HepG2 (cell line): ENCODE measurements at regions not wholly inside any gene's neighbourhood (a gene's known extent, or its start where the extent isn't known, plus 50 kb on each side); places are given as distances from the start of the nearest gene placed in this dataset.

ENCODE experiments used
- KMT2B ChIP-seq: IDR thresholded peaks from 2 replicates; pipeline ENCODE4 v1.6.1; 2016; ENCODE audit warnings: missing genetic modification reagents, missing compliant biosample characterization
- PHF8 ChIP-seq: sonication (generic); formaldehyde crosslinking; IDR thresholded peaks from 2 replicates; pipeline ENCODE4 v1.5.0; 2020; ENCODE audit warnings: missing genetic modification reagents
- REL ChIP-seq: sonication (generic); formaldehyde crosslinking; conservative IDR thresholded peaks from 2 replicates; pipeline ENCODE4 v1.8.0; 2022; ENCODE audit warnings: mild to moderate bottlenecking, missing genetic modification reagents, moderate library complexity
- ZNF451 ChIP-seq: sonication (generic); formaldehyde crosslinking; IDR thresholded peaks from 2 replicates; pipeline ENCODE4 v1.5.0; 2020; ENCODE audit warnings: mild to moderate bottlenecking, missing genetic modification reagents
- ZNF558 ChIP-seq: sonication (generic); formaldehyde crosslinking; IDR thresholded peaks from 2 replicates; pipeline ENCODE4 v1.9.0; 2022; ENCODE audit warnings: mild to moderate bottlenecking, missing genetic modification reagents, borderline replicate concordance
- TF ChIP-seq, protein P1 (sequence below): sonication (generic); formaldehyde crosslinking; IDR thresholded peaks from one replicate; pipeline ENCODE4 v1.5.1; 2020; ENCODE audit warnings: mild to moderate bottlenecking, missing genetic modification reagents; ENCODE audit errors: not compliant biosample characterization
- TF ChIP-seq, protein P2 (sequence below): sonication (generic); formaldehyde crosslinking; conservative IDR thresholded peaks from 2 replicates; pipeline ENCODE4 v1.4.0; 2020; ENCODE audit warnings: missing genetic modification reagents
- TF ChIP-seq, protein P3 (sequence below): IDR thresholded peaks from 2 replicates; pipeline ENCODE4 v1.6.1; 2016; ENCODE audit warnings: missing biosample characterization, missing genetic modification reagents, low read depth
- TF ChIP-seq, protein P4 (sequence below): sonication (generic); formaldehyde crosslinking; IDR thresholded peaks from 2 replicates; pipeline ENCODE4 v1.5.0; 2020; ENCODE audit warnings: mild to moderate bottlenecking, missing genetic modification reagents, moderate library complexity

DNA sequence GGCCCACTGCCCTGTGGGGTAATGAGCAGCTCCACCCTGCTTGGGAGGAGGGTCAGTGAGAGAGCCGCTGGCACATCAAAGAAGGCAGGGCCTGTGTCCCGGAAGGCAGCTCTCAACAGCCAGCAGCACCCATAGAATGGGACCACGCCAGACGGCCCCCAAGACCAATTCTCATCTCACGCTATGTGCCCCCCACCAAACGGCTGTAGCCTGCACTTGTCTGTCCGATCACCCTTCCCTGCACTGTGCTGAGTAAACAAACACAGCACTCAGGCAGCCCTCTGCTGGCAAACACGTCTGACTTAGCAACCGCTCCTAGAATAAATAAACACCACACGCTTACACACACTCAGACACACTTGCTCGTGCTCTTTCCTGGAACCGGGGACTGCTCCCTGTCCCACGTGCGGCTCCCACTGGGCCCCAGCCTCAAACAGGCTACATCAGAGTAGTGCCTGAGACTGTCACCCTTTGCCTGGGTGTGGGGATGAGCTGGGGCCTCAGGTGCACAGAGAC lies 53.2 kb upstream of the CDON start (continued):
- TF ChIP-seq, protein P1, sequence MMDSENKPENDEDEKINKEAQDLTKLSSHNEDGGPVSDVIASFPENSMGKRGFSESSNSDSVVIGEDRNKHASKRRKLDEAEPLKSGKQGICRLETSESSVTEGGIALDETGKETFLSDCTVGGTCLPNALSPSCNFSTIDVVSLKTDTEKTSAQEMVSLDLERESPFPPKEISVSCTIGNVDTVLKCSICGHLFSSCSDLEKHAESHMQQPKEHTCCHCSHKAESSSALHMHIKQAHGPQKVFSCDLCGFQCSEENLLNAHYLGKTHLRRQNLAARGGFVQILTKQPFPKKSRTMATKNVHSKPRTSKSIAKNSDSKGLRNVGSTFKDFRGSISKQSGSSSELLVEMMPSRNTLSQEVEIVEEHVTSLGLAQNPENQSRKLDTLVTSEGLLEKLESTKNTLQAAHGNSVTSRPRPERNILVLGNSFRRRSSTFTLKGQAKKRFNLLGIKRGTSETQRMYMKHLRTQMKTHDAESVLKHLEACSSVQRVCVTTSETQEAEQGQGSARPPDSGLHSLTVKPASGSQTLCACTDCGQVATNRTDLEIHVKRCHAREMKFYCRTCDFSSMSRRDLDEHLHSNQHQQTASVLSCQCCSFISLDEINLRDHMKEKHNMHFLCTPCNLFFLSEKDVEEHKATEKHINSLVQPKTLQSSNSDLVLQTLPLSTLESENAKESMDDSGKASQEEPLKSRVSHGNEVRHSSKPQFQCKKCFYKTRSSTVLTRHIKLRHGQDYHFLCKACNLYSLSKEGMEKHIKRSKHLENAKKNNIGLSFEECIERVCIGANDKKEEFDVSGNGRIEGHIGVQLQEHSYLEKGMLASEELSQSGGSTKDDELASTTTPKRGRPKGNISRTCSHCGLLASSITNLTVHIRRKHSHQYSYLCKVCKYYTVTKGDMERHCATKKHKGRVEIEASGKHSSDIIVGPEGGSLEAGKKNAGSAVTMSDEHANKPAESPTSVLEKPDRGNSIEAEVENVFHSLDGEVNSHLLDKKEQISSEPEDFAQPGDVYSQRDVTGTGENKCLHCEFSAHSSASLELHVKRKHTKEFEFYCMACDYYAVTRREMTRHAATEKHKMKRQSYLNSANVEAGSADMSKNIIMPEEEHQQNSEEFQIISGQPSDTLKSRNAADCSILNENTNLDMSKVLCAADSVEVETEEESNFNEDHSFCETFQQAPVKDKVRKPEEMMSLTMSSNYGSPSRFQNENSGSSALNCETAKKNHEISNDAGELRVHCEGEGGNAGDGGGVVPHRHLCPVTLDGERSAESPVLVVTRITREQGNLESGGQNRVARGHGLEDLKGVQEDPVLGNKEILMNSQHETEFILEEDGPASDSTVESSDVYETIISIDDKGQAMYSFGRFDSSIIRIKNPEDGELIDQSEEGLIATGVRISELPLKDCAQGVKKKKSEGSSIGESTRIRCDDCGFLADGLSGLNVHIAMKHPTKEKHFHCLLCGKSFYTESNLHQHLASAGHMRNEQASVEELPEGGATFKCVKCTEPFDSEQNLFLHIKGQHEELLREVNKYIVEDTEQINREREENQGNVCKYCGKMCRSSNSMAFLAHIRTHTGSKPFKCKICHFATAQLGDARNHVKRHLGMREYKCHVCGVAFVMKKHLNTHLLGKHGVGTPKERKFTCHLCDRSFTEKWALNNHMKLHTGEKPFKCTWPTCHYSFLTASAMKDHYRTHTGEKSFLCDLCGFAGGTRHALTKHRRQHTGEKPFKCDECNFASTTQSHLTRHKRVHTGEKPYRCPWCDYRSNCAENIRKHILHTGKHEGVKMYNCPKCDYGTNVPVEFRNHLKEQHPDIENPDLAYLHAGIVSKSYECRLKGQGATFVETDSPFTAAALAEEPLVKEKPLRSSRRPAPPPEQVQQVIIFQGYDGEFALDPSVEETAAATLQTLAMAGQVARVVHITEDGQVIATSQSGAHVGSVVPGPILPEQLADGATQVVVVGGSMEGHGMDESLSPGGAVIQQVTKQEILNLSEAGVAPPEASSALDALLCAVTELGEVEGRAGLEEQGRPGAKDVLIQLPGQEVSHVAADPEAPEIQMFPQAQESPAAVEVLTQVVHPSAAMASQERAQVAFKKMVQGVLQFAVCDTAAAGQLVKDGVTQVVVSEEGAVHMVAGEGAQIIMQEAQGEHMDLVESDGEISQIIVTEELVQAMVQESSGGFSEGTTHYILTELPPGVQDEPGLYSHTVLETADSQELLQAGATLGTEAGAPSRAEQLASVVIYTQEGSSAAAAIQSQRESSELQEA (CRISPR knock-in tag): no peak
- TF ChIP-seq, protein P2, sequence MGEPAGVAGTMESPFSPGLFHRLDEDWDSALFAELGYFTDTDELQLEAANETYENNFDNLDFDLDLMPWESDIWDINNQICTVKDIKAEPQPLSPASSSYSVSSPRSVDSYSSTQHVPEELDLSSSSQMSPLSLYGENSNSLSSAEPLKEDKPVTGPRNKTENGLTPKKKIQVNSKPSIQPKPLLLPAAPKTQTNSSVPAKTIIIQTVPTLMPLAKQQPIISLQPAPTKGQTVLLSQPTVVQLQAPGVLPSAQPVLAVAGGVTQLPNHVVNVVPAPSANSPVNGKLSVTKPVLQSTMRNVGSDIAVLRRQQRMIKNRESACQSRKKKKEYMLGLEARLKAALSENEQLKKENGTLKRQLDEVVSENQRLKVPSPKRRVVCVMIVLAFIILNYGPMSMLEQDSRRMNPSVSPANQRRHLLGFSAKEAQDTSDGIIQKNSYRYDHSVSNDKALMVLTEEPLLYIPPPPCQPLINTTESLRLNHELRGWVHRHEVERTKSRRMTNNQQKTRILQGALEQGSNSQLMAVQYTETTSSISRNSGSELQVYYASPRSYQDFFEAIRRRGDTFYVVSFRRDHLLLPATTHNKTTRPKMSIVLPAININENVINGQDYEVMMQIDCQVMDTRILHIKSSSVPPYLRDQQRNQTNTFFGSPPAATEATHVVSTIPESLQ: no peak
- TF ChIP-seq, protein P3, sequence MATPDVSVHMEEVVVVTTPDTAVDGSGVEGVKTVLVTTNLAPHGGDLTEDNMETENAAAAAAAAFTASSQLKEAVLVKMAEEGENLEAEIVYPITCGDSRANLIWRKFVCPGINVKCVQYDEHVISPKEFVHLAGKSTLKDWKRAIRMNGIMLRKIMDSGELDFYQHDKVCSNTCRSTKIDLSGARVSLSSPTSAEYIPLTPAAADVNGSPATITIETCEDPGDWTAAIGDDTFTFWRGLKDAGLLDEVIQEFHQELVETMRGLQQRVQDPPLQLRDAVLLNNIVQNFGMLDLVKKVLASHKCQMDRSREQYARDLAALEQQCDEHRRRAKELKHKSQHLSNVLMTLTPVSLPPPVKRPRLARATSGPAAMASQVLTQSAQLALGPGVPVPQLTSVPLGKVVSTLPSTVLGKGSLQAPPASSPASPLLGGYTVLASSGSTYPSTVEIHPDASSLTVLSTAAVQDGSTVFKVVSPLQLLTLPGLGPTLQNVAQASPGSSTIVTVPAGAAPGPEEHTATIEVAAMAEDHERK (CRISPR knock-in tag): no peak
- TF ChIP-seq PHF8 (0 out of 2 replicates have a peak, but pooled peaks have one; percentile 43), ZNF451 (CRISPR knock-in tag) (peak; percentile 52; the same call in 1 of the 2 replicates), KMT2B (CRISPR knock-in tag) (peak; percentile 66; the same call in 1 of the 2 replicates), ZNF558 (peak; percentile 67; the same call in 1 of the 2 replicates), REL (CRISPR knock-in tag) (no peak)
- TF ChIP-seq, protein P4, sequence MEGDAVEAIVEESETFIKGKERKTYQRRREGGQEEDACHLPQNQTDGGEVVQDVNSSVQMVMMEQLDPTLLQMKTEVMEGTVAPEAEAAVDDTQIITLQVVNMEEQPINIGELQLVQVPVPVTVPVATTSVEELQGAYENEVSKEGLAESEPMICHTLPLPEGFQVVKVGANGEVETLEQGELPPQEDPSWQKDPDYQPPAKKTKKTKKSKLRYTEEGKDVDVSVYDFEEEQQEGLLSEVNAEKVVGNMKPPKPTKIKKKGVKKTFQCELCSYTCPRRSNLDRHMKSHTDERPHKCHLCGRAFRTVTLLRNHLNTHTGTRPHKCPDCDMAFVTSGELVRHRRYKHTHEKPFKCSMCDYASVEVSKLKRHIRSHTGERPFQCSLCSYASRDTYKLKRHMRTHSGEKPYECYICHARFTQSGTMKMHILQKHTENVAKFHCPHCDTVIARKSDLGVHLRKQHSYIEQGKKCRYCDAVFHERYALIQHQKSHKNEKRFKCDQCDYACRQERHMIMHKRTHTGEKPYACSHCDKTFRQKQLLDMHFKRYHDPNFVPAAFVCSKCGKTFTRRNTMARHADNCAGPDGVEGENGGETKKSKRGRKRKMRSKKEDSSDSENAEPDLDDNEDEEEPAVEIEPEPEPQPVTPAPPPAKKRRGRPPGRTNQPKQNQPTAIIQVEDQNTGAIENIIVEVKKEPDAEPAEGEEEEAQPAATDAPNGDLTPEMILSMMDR (CRISPR knock-in tag): peak; percentile 77
